WERI-Rb-1 (cell line): ENCODE measurements at regions not wholly inside any gene's neighbourhood (a gene's known extent, or its start where the extent isn't known, plus 50 kb on each side); places are given as distances from the start of the nearest gene placed in this dataset.

Experiments
- DNase-seq: peaks from one replicate; pipeline ENCODE4 v3.0.0-alpha.2; 2020
- H3K27ac ChIP-seq: fragments of 250-450 bp; sonication (Bioruptor Pico); 2 replicates; pipeline ENCODE4 v1.5.1; 2020; ENCODE audit warnings: mild to moderate bottlenecking, moderate library complexity
- H3K27me3 ChIP-seq: fragments of 250-450 bp; sonication (Bioruptor Pico); 2 replicates; pipeline ENCODE4 v1.5.1; 2021; ENCODE audit warnings: mild to moderate bottlenecking, low read depth, moderate library complexity; ENCODE audit not compliant: insufficient read depth, severe bottlenecking
- H3K36me3 ChIP-seq: fragments of 250-450 bp; sonication (Bioruptor Pico); 2 replicates; pipeline ENCODE4 v1.5.1; 2020; ENCODE audit warnings: mild to moderate bottlenecking, moderate library complexity
- H3K4me3 ChIP-seq: 2 replicates; pipeline ENCODE4 v1.5.1; 2011; ENCODE audit warnings: low read depth, mild to moderate bottlenecking, control low read depth, low read length
- H3K9me3 ChIP-seq: fragments of 250-450 bp; sonication (Bioruptor Pico); 2 replicates; pipeline ENCODE4 v1.5.1; 2021; ENCODE audit warnings: mild to moderate bottlenecking, moderate library complexity; ENCODE audit not compliant: severe bottlenecking
- TF ChIP-seq, protein P1 (sequence below): IDR thresholded peaks from 2 replicates; pipeline ENCODE4 v1.5.1; 2011; ENCODE audit warnings: low read depth, mild to moderate bottlenecking, control low read depth, inconsistent platforms, low read length

DNA sequence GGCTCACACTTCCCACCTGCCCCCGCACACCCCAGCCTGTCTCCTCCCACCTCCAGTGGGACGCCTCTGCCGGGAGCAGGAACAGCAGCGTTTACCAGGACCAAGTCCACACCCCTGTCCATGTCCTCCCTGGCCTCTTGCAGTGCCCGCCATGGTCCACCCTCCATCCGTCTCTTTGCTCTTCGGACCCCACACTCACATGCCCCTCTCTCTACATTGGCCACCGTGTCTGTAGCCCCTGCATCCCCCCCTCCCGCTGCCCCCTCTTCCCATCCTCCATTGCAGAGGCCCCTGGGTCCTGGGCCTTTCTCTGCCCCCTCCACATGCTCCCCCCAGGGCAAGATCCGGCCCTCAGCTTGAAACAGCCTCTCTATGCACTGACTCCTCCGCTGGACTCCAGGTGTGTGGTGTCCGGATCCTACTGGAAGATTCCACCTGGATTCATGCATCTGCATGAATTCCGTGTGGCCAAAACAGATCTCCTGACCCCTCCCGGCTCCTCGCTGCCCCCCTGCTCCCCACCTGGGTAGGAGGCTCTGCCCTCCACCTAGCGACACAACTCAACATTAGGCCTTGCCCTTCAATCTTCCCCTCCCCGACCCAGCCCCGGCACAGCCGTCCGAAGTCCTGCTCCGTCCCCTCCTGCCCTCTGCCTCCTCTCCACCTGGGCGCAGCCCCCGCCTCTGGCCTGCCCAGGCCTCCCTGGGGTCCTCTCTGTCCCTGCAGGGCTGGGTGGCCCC is 168.5 kb downstream of the OLFM1 start:
- H3K9me3 ChIP-seq = no peaks in the 10 kb centered on the region
- H3K27me3 ChIP-seq = no peaks in the 10 kb centered on the region
- TF ChIP-seq, protein P1, sequence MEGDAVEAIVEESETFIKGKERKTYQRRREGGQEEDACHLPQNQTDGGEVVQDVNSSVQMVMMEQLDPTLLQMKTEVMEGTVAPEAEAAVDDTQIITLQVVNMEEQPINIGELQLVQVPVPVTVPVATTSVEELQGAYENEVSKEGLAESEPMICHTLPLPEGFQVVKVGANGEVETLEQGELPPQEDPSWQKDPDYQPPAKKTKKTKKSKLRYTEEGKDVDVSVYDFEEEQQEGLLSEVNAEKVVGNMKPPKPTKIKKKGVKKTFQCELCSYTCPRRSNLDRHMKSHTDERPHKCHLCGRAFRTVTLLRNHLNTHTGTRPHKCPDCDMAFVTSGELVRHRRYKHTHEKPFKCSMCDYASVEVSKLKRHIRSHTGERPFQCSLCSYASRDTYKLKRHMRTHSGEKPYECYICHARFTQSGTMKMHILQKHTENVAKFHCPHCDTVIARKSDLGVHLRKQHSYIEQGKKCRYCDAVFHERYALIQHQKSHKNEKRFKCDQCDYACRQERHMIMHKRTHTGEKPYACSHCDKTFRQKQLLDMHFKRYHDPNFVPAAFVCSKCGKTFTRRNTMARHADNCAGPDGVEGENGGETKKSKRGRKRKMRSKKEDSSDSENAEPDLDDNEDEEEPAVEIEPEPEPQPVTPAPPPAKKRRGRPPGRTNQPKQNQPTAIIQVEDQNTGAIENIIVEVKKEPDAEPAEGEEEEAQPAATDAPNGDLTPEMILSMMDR = no peak
- H3K4me3 ChIP-seq = no peak overlapping the region
- no peak overlapping the region for H3K27ac ChIP-seq
- DNase-seq = no peak
- H3K36me3 ChIP-seq = no peaks in the 10 kb centered on the region

DNA sequence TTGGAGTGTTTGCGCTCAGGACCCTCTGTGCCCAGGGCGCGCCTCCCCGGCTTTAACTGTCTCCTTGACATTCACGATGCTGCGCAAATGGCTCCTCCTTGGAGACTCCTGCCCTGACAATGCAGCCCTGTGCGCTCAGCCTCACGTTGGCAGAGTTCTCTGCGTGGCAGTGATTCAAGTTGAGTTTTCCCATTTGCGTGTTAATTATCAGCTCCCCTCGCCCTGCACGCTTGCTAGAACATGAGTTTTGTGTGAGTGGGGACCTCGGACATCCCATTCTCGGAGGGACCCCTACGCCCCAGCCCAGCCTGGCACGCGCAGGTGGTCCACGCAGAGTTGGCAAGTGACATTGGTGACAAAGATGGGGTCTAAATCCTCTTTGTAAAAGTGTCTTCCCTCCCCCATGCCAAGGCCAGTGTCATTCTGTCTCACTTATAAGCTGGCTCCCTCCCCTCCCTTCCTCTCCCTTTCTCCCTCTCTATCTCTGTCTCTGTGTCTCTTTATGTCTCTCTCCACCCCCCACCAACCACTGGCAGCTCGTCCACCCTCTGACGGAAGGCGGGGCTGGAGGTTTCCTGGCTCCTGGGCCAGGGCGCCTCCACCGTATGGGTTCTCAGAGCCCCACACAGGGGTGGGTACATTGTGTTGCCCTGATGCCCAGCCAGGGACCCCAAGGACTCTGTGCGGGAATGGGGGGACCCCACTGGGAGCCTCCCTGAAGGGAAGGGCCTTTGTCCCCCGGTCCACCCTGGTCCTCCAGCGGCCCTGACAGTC is 169.3 kb downstream of the OLFM1 start:
- H3K27ac ChIP-seq = no peak overlapping the region
- H3K36me3 ChIP-seq = no peaks in the 10 kb centered on the region
- TF ChIP-seq, protein P1 = no peak
- H3K4me3 ChIP-seq = no peak overlapping the region
- H3K27me3 ChIP-seq = no peaks in the 10 kb centered on the region
- DNase-seq = no peak
- no peaks in the 10 kb centered on the region for H3K9me3 ChIP-seq

GRCh38 chr9:135258461-135258860 is 171.0 kb downstream of the OLFM1 start:
- Histone ChIP-seq H3K36me3 (no peaks in the 10 kb centered on the region), H3K27me3 (no peaks in the 10 kb centered on the region), H3K9me3 (no peaks in the 10 kb centered on the region), H3K27ac (no peak overlapping the region), H3K4me3 (no peak overlapping the region)
- DNase-seq = no peak
- TF ChIP-seq, protein P1 = no peak

- TF ChIP-seq, protein P1 = no peak
- Histone ChIP-seq H3K4me3 (no peak overlapping the region), H3K27me3 (no peaks in the 10 kb centered on the region)
Observed at GRCh38 chr9:135259273-135259672, 171.8 kb downstream of the OLFM1 start.

GRCh38 chr9:135260221-135261180 is 173.0 kb downstream of the OLFM1 start:
- TF ChIP-seq, protein P1 = no peak
- H3K27me3 ChIP-seq = no peaks in the 10 kb centered on the region
- no peaks in the 10 kb centered on the region for H3K36me3 ChIP-seq
- no peak overlapping the region for H3K27ac ChIP-seq
- H3K9me3 ChIP-seq = no peaks in the 10 kb centered on the region
- H3K4me3 ChIP-seq = no peak overlapping the region
- DNase-seq = no peak

More at GRCh38 chr9:135259273-135259672, 171.8 kb downstream of the OLFM1 start:
- H3K36me3 ChIP-seq = no peaks in the 10 kb centered on the region
- no peak overlapping the region for H3K27ac ChIP-seq
- DNase-seq = no peak
- no peaks in the 10 kb centered on the region for H3K9me3 ChIP-seq
